Smooth muscle cell (in vitro differentiated cells): ENCODE measurements at regions not wholly inside any gene's neighbourhood (a gene's known extent, or its start where the extent isn't known, plus 50 kb on each side); places are given as distances from the start of the nearest gene placed in this dataset.

Experiments
- DNase-seq: peaks from one replicate; lab custom pipeline; 2025; ENCODE audit not compliant: unreplicated experiment; lab: John Stamatoyannopoulos, UW
- H2AFZ ChIP-seq: fragments of 200-600 bp; sonication (generic); 2 replicates; pipeline ENCODE4 v1.6.0; 2016; ENCODE audit warnings: antibody characterized with exemption, low read depth, mild to moderate bottlenecking
- H3F3A ChIP-seq: fragments of 200-600 bp; sonication (generic); 2 replicates; pipeline ENCODE4 v1.6.0; 2017; ENCODE audit warnings: antibody characterized with exemption, low read depth
- H3K27ac ChIP-seq: fragments of 200-600 bp; sonication (generic); 2 replicates; pipeline ENCODE4 v1.5.1; 2016; ENCODE audit warnings: low read depth, mild to moderate bottlenecking
- H3K27me3 ChIP-seq: fragments of 200-600 bp; sonication (generic); 2 replicates; pipeline ENCODE4 v1.6.1; 2016; ENCODE audit warnings: low read depth, mild to moderate bottlenecking
- H3K36me3 ChIP-seq: fragments of 200-600 bp; sonication (generic); 2 replicates; pipeline ENCODE4 v1.5.1; 2016; ENCODE audit warnings: low read depth
- H3K4me1 ChIP-seq: fragments of 200-600 bp; sonication (generic); 2 replicates; pipeline ENCODE4 v1.5.1; 2016; ENCODE audit warnings: low read depth
- H3K4me2 ChIP-seq: fragments of 200-600 bp; sonication (generic); 2 replicates; pipeline ENCODE4 v1.6.0; 2016; ENCODE audit warnings: mild to moderate bottlenecking
- H3K4me3 ChIP-seq: fragments of 200-600 bp; sonication (generic); 2 replicates; pipeline ENCODE4 v1.5.1; 2016; ENCODE audit warnings: mild to moderate bottlenecking
- H3K79me2 ChIP-seq: fragments of 200-600 bp; sonication (generic); 2 replicates; pipeline ENCODE4 v1.6.0; 2016; ENCODE audit warnings: low read depth, mild to moderate bottlenecking
- H3K9ac ChIP-seq: fragments of 200-600 bp; sonication (generic); 2 replicates; pipeline ENCODE4 v1.6.0; 2016; ENCODE audit warnings: low read depth
- H3K9me3 ChIP-seq: fragments of 200-600 bp; sonication (generic); replicated peaks from 2 replicates; pipeline ENCODE4 v1.5.1; 2016; ENCODE audit warnings: low read depth
- H4K20me1 ChIP-seq: fragments of 200-600 bp; sonication (generic); 2 replicates; pipeline ENCODE4 v1.6.0; 2016; ENCODE audit warnings: low read depth
- WGBS: methylation state at CpG from one replicate; pipeline ENCODE4 v1.1.7; 2016; ENCODE audit warnings: low lambda C conversion rate; 5-methylcytosine and 5-hydroxymethylcytosine counted together
- TF ChIP-seq, protein P1 (sequence below): fragments of 200-600 bp; sonication (generic); IDR thresholded peaks from 2 replicates; pipeline ENCODE4 v1.5.1; 2017; ENCODE audit warnings: borderline replicate concordance, mild to moderate bottlenecking, antibody characterized with exemption; ENCODE audit not compliant: insufficient read depth, poor library complexity, severe bottlenecking

DNA sequence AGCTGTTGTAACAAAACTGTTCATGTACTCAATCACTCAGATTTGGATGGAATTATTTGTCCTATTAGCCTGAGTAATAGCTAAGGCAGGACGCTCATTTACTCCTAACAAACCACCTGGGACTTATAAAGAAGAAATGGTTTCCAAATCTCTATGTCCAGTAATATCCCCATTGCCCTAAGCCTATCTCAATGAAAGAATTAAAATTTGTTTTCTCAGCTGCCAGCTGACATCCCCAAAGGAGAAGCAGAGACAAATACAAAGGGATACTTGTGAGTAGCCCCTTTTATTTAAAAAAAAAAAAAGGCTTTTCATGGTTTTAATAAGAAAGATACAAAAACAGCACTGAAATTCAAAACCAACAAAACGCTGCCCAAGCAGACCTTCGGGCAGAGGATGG lies 211.4 kb upstream of the PARD3B start:
- H3K27ac ChIP-seq, result no peak overlapping the region
- no peaks in the 10 kb centered on the region for H3K27me3 ChIP-seq
- H4K20me1 ChIP-seq, result no peaks in the 10 kb centered on the region
- DNase-seq, result no peak
- H2AFZ ChIP-seq, result no peak overlapping the region
- peaks cover 7% of the 10 kb centered on the region for H3K4me1 ChIP-seq
- no peak overlapping the region for H3K4me2 ChIP-seq
- H3K36me3 ChIP-seq, result no peaks in the 10 kb centered on the region
- TF ChIP-seq, protein P1, sequence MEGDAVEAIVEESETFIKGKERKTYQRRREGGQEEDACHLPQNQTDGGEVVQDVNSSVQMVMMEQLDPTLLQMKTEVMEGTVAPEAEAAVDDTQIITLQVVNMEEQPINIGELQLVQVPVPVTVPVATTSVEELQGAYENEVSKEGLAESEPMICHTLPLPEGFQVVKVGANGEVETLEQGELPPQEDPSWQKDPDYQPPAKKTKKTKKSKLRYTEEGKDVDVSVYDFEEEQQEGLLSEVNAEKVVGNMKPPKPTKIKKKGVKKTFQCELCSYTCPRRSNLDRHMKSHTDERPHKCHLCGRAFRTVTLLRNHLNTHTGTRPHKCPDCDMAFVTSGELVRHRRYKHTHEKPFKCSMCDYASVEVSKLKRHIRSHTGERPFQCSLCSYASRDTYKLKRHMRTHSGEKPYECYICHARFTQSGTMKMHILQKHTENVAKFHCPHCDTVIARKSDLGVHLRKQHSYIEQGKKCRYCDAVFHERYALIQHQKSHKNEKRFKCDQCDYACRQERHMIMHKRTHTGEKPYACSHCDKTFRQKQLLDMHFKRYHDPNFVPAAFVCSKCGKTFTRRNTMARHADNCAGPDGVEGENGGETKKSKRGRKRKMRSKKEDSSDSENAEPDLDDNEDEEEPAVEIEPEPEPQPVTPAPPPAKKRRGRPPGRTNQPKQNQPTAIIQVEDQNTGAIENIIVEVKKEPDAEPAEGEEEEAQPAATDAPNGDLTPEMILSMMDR, result no peak
- no peak overlapping the region for H3K9ac ChIP-seq
- WGBS, result 98% methylated on average over 3 of the region's 3 CpGs
- H3K9me3 ChIP-seq, result no peaks in the 10 kb centered on the region
- no peaks in the 10 kb centered on the region for H3K79me2 ChIP-seq
- H3K4me3 ChIP-seq, result no peak overlapping the region
- no peaks in the 10 kb centered on the region for H3F3A ChIP-seq

DNA sequence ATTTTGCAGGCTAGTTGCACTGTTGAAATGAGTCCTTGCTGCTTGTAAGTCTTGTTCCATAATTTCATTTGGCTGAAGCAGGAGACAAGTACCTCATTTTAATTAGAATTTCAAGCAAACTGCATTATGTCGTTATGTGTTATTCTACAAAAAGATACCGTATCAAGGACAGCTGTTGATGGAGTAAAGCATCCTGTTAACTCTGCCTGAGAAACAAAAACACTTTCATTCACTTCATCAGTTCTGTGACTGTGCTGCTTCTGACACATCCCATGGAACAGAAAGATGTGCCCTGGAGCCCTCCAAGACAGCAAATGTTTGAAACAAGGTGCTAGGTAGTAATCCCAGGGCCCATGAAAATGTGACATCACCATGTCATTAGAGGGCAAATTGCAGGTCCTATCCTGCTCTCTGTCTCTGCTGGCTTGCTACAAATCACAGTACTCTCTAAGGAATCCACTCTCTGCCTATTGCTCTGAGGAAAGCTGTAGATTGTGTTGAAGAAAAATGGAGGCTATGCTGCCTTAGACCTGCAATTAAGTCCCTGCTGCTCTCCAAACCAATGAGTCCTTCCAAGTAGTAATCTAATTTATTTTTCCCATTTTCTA lies 209.7 kb upstream of the PARD3B start:
- DNase-seq, result no peak
- H3K27me3 ChIP-seq, result no peaks in the 10 kb centered on the region
- no peaks in the 10 kb centered on the region for H3K36me3 ChIP-seq
- no peak overlapping the region for H3K4me3 ChIP-seq
- no peak overlapping the region for H3K27ac ChIP-seq
- WGBS, result 40% methylated on average over 2 of the region's 2 CpGs
- no peaks in the 10 kb centered on the region for H3K79me2 ChIP-seq
- H3K4me2 ChIP-seq, result no peak overlapping the region
- H3K9ac ChIP-seq, result no peak overlapping the region
- no peaks in the 10 kb centered on the region for H3F3A ChIP-seq
- H4K20me1 ChIP-seq, result no peaks in the 10 kb centered on the region
- no peak overlapping the region for H2AFZ ChIP-seq
- no peaks in the 10 kb centered on the region for H3K9me3 ChIP-seq
- TF ChIP-seq, protein P1, result no peak
- H3K4me1 ChIP-seq, result peaks cover 7% of the 10 kb centered on the region

DNA sequence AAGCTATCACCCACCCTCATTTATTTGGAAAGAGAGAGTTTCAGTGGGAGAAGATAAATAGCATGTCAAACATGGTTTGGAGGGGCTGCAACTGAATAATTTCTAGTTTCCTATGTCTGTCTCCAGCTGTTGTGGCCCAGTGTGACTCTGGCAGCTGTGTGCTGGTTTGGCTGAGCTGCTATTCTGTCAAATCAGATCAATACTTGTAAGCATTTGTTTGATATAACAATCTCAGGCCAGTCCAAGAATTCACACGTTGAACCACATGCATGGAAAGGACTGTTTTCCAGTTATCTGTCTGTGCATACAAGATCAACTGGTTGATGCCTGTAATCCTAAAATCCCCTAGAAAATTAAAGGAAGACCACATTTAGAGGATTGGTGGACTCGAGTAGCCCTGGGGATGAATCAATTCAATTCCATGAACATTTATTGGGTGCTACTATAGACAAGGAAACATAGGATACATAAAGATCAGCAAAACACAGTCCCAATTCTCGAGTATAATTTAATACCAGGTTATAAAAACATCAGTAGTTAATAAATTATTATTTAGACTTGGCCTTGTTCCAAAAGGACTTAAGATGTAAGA lies 209.0 kb upstream of the PARD3B start:
- no peaks in the 10 kb centered on the region for H3K9me3 ChIP-seq
- 29% methylated on average over 3 of the region's 3 CpGs for WGBS
- TF ChIP-seq, protein P1, result no peak

DNA sequence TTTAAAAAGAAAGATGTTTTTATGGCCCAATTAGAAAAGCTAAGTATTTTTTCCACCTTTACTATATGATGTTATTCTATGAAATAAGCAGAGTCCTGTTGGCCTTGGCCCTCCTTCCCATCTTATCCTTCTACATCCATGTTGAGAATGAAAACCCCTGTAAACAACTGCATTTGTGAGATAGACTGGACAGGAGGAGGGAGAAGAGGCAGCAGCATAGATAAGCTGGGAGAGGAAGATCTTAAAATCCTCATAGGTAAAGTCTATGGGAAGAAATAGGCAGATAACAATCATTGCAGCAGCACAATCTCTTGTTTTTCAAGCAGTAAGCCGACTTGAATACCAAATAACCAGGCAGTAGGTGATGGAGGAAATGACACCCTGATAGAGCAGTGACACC lies 207.6 kb upstream of the PARD3B start:
- Histone ChIP-seq H3K27me3 (no peaks in the 10 kb centered on the region), H3F3A (no peaks in the 10 kb centered on the region), H3K9me3 (no peaks in the 10 kb centered on the region), H3K36me3 (no peaks in the 10 kb centered on the region), H2AFZ (no peak overlapping the region), H3K4me1 (peaks cover 7% of the 10 kb centered on the region), H3K9ac (no peak overlapping the region), H3K4me2 (no peak overlapping the region), H3K79me2 (no peaks in the 10 kb centered on the region), H4K20me1 (no peaks in the 10 kb centered on the region), H3K4me3 (no peak overlapping the region), H3K27ac (no peak overlapping the region)
- TF ChIP-seq, protein P1, result no peak
- 91% methylated on average over 1 of the region's 1 CpG for WGBS
- no peak for DNase-seq

More for the DNA sequence above, 209.0 kb upstream of the PARD3B start:
- H3K4me1 ChIP-seq, result peaks cover 7% of the 10 kb centered on the region
- no peak overlapping the region for H3K9ac ChIP-seq
- H3F3A ChIP-seq, result no peaks in the 10 kb centered on the region
- no peaks in the 10 kb centered on the region for H3K79me2 ChIP-seq
- H3K36me3 ChIP-seq, result no peaks in the 10 kb centered on the region
- no peaks in the 10 kb centered on the region for H3K27me3 ChIP-seq
- no peak for DNase-seq
- H3K4me3 ChIP-seq, result no peak overlapping the region
- H3K4me2 ChIP-seq, result no peak overlapping the region
- no peaks in the 10 kb centered on the region for H4K20me1 ChIP-seq
- H2AFZ ChIP-seq, result no peak overlapping the region
- H3K27ac ChIP-seq, result no peak overlapping the region
